ENCODE measurements at regions not wholly inside any gene's neighbourhood (a gene's known extent, or its start where the extent isn't known, plus 50 kb on each side); places are given as distances from the start of the nearest gene placed in this dataset.
"Not testable (repeated sequence)": the region's sequence is repeated elsewhere in the genome, so short reads cannot be mapped to it uniquely, and the experiment has no call there.

- DNase-seq = no peak
Measured at GRCh38 chr14:103271189-103271588, 62.8 kb upstream of the EIF5 start.

DNA sequence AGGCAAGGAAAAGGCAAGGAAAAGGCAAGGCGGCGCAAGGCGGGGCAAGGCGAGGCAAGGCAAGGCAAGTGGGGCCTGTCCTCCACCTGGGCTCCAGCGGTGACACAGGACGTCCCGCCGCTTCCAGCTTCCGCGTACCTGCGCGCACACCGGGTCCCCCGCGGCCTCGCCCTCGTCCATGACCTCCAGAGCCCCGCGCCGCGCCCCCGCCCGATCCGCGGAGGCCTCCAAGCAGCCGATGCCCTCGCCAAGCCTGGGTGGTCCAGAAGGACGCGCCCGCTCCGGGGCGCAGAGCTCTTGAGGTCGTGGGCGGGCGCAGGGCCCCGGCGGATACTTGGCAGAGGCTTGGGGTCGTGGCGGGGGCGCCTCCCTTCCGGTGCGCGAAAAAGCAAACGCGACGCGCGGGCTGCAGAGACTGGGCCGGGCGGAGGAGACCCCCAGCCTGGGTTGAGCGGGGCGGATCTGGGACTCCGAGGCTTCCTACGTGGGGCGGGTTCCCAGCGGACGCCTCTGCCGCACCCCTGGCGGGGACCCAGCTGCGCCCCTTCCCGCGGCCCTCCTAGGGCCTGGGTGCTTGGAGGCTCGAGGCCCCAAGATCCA lies 60.8 kb upstream of the EIF5 start:
- no peak for DNase-seq

DNA sequence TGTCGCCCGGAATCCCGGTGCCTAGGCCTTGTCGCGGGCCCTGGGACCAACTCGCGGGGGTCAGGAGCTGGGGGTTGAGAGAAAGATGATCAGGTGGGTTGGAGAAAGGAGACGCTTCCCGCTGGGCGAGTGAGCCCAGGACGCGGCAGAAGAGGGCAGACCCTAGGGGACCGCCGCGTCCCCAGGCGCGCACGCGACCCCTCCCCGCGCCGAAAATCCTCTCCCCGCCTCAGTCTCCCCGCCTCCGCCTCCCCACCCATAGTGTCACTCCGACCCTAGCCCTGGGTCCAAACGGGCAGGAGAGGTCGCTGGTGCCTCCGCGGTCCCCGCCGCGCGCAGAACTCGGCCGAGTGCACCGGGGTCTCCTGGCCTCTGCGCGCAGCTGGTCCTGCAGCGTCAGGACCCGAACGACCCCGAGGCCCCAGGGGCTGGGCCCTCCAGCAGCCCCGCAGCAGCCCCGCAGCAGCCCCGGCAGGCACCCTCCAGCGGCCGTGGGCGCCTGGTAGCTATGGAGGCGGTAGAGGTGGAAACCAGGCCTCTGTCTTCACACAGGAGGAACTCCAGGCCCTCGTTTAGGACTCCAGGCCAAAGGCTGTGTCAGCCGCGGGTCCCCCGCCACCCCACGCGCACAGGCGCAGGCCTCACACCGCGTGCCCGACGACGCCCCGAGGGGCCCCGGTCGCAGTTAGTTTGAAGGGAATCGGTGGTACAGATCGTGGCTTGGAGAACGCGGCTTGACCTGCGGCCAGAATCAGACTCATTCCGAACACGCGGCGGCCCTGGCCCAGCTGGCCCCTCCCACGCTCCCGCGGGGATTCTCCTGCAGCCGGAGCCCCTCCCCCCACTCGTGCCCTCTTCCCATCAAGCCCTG lies 60.1 kb upstream of the EIF5 start:
- no peak for DNase-seq

- DNase-seq = no peak
Measured at GRCh38 chr14:103275000-103275399, 59.0 kb upstream of the EIF5 start.

- no peak for DNase-seq
Measured at GRCh38 chr14:103277931-103278330, 56.1 kb upstream of the EIF5 start.

DNA sequence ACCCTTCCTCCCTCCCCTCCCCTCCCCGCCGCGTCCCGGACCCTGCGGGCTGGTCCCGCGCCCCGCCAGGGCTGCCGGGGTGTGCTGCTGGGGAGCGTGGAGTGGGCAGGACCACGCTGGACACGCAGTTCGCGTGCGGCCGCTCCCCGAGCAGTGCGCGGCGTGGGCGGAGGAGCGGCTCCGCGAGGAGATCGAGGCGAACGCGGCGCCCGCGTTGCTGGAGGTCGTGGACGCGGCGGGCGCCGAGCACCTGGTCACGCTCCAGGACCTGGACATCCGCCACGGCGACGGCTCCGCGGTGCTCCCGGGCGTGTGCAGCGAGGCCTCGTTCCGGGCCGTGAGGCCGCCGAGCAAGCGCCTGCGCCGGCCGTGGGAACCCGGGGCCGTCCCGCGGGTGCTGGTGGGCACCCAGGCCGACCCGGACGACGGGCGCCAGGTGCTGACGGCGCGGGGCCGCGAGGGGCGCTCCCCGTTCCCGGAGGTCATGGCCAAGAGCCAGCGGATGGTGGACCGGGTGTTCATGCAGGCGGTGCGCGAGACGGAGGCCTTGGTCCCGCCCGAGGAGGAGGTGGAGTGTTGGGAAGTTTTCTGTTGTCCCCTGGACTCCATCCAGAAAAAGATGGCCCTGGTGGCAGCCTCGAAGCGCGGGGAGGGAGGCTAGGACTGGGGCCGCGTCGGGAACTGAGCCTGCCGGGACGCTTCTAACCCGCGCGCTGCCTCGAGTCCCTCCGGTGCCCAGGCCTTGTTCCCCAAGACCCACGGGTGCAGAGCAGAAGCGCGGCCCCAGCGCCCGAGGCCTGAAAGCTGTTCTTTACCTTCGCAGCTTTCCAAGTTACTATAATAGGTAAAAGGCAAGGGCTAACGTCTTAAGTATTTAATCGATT lies 54.7 kb upstream of the EIF5 start:
- no peak for DNase-seq

DNA sequence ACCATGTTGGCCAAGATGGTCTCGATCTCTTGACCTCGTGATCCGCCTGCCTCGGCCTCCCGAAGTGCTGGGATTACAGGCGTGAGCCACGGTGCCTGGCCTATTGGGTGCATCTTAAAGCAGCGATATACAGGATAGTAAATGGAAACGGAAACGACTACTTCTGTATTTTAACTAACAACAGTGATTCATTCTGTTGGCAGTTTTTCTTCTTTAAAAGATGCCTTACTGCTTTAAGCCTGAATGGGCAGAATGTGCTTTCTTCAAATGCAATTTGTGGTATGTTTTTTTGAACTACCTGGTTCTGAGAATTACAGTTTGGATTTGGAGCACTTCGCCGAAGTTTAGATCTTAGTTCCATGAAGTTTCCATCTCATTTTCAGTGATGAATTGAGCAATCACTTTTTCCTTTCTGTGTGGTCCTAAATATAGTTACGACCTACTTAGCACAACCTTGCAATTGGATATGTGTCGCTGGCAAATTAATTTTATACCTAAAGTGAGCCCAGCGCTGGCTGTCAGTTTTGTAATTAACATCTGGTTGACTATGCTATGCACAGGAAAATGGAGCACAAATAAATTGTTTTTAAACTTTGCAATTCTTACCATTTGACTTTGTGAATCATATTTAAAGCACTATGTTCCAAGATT lies 53.6 kb upstream of the EIF5 start:
- DNase-seq = no peak

DNA sequence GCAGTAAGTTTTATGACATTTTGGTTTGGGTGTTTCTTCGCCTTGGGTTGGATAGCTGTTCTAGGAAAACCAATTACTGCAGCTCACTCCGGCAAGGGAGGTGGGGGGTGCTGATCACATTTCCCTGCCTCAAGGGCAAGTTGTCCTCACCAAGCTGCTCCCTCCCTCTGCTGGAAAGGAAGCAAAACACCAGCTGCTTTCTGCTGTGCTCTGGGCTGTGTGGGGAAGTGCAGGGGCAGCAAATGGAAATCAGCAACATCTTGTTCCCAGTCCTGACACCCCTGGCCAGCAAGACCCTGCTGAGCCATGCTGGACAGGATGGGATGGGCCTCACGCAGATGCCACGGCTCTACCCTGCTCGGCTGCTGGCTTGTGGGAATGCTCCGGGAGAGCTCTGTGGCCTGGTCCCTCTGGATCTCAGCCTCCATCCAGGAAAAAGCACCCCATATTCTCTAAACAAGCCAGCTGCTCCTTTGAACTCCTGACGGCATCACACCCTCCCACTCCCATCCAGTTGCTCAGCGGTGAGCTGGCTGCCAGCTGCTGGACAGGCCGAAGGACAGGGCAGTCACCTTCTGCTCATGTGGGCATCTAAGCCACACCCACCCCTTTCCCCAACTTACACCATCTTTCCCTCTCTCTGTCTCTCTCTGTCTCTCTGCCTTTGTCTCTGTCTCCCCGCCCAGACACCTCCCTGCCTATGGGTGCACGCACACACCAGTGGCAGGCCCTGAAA lies 52.4 kb upstream of the EIF5 start:
- no peak for DNase-seq

DNA sequence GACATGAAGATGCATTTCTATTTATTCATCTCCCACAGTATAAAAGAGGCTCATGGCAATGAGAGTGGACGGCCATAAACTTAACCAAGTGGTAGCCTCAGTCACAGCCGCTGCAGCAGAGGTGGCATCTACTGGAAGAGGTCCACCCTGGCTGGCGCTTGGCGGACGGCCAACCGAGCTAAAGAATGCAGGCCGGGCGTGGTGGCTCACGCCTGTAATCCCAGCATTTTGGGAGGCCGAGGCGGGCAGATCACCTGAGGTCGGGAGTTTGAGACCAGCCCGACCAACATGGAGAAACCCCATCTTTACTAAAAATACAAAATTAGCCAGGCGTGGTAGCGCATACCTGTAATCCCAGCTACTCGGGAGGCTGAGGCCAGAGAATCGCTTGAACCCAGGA lies 51.7 kb upstream of the EIF5 start:
- DNase-seq = not testable (repeated sequence)

GRCh38 chr14:103282932-103283331 lies 51.1 kb upstream of the EIF5 start:
- DNase-seq = no peak

GRCh38 chr14:103283916-103284315 lies 50.1 kb upstream of the EIF5 start:
- DNase-seq = no peak
